ENCODE measurements at regions not wholly inside any gene's neighbourhood (a gene's known extent, or its start where the extent isn't known, plus 50 kb on each side); places are given as distances from the start of the nearest gene placed in this dataset.

DNA sequence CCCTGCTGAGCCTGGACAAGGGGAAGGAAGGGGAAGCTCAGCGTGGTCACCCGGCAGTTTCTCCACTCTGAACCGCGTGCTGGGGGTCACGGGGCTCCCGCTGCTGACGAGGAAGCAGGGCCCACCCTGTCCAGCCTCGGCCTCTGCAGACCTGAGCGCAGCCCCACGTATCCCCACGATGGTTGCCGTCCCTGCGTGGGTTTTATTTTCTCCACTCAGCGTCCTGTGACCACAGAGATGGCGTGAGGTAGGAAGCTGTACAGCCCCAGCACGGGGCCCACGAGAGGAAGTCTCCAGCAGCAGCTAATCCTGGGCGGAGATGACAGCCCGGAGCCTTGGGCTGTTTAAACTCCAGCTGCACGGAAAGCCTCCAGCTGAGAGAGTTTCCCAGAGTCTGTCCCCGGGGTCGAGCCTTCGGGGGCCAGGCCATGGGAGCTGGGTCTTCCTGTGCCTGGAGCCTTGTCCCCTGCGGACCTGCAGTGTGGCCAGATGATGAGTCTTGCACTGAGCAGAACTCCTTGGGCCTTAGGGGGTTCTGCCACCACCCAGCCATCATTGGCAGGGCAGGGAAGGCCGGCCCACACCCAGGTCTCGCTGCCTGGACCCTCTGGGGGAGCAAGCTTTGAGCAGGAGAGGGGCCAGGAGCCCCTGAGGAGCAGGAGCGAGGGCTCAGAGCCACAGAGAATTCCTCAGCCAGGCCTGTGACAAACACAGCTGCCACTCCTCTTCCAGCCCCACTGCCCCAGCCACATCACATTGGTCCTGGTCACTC, 72.8 kb upstream of the FAM20C start:
- POLR2A ChIA-PET = no interaction called here
- DNase-seq (ENCODE audit: low read depth in 1 of 2, low spot score in 1 of 2) (no peak), FAIRE-seq (no peak), ATAC-seq (no peak)
- Histone ChIP-seq H3K27ac (no peak overlapping the region), H3K9me3 (peaks cover 2% of the 10 kb centered on the region; the same call in 1 of the 3 replicates), H3K4me3 (no peak overlapping the region), H3K4me2 (no peak overlapping the region), H3K4me1 (no peaks in the 10 kb centered on the region)
- CTCF ChIA-PET = interaction anchor here (1.4 kb wide), 1 partner anchor 56 kb away, joined by 3 read pairs; no protein-coding TSS in a partner anchor
- 75% methylated on average over 13 of the region's 27 CpGs for WGBS (ENCODE audit: missing lambda C conversion rate)
- TF ChIP-seq KDM5A (IDR thresholded peaks at IDR 0.05) (no peak), RFX5 (IDR thresholded peaks at IDR 0.05) (no peak), KDM1A (IDR thresholded peaks at IDR 0.05; ENCODE audit: low read depth) (no peak), HOXA7 (CRISPR knock-in tag; IDR thresholded peaks at IDR 0.05) (no peak), SMC3 (IDR thresholded peaks at IDR 0.05) (no peak), HOXB13 (CRISPR knock-in tag; IDR thresholded peaks at IDR 0.05; ENCODE audit: low read depth) (no peak), ZNF302 (CRISPR knock-in tag; IDR thresholded peaks at IDR 0.05) (no peak), FOXS1 (CRISPR knock-in tag; IDR thresholded peaks at IDR 0.05) (no peak), TP53 (CRISPR knock-in tag; IDR thresholded peaks at IDR 0.05) (no peak), EHF (CRISPR knock-in tag; IDR thresholded peaks at IDR 0.05) (no peak)

DNA sequence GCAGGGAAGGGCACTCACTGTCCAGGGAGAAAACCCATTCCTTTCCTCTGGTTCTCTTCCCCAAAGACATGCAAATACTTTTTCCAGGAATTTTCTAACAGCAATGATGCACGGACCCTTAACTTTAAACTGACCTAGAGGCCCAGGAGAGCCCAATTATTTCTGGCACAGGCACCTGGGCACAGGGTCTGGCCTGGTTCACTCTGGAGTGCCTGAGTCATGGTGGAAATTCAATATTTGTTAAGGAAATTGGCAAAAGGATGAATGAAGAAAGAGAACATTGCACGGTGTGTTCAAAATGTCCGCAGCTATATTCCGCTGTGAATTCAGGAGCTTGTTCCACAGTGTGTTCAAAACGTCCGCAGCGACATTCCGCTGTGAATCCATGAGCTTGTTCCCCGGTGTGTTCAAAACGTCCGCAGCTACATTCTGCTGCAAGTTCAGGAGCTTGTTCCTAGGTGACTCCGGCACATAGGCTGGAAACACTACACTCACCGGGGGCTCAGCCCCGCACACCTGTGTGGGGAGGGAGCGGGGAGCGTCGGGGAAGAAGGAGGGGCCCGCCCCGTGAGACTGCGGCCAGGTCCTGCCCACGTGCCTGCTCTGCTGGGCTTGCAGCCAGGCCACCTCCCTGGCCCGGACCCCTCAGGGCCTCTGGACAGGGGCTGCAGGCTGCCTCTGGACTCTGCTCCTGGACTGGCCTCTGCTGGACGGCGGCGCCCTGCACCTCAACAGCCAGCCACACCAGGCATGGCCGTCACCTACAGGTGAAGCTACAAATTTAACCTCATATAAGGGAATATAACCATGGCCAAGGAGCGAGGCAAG, 72.0 kb upstream of the FAM20C start:
- no peak for TF ChIP-seq POLR2AphosphoS2 (conservative IDR thresholded peaks at IDR 0.05; ENCODE audit: low read length)
- TF ChIP-seq, protein P1, sequence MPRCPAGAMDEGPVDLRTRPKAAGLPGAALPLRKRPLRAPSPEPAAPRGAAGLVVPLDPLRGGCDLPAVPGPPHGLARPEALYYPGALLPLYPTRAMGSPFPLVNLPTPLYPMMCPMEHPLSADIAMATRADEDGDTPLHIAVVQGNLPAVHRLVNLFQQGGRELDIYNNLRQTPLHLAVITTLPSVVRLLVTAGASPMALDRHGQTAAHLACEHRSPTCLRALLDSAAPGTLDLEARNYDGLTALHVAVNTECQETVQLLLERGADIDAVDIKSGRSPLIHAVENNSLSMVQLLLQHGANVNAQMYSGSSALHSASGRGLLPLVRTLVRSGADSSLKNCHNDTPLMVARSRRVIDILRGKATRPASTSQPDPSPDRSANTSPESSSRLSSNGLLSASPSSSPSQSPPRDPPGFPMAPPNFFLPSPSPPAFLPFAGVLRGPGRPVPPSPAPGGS (IDR thresholded peaks at IDR 0.05) = no peak
- TF ChIP-seq, protein P2, sequence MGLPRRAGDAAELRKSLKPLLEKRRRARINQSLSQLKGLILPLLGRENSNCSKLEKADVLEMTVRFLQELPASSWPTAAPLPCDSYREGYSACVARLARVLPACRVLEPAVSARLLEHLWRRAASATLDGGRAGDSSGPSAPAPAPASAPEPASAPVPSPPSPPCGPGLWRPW (IDR thresholded peaks at IDR 0.05) = no peak
- no peak for TF ChIP-seq FOSB (CRISPR knock-in tag; IDR thresholded peaks at IDR 0.05)
- no peak for TF ChIP-seq HDAC2 (IDR thresholded peaks at IDR 0.05)
- no peak for TF ChIP-seq ZC3H11A (IDR thresholded peaks at IDR 0.05)
- TF ChIP-seq, protein P3, sequence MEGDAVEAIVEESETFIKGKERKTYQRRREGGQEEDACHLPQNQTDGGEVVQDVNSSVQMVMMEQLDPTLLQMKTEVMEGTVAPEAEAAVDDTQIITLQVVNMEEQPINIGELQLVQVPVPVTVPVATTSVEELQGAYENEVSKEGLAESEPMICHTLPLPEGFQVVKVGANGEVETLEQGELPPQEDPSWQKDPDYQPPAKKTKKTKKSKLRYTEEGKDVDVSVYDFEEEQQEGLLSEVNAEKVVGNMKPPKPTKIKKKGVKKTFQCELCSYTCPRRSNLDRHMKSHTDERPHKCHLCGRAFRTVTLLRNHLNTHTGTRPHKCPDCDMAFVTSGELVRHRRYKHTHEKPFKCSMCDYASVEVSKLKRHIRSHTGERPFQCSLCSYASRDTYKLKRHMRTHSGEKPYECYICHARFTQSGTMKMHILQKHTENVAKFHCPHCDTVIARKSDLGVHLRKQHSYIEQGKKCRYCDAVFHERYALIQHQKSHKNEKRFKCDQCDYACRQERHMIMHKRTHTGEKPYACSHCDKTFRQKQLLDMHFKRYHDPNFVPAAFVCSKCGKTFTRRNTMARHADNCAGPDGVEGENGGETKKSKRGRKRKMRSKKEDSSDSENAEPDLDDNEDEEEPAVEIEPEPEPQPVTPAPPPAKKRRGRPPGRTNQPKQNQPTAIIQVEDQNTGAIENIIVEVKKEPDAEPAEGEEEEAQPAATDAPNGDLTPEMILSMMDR (IDR thresholded peaks at IDR 0.05) = no peak
- no peak for TF ChIP-seq EHMT2 (IDR thresholded peaks at IDR 0.05; ENCODE audit: low read depth)
- no peak for TF ChIP-seq RAD21 (conservative IDR thresholded peaks at IDR 0.05 in 1 of 2, IDR thresholded peaks at IDR 0.05 in 1 of 2)
- TF ChIP-seq FOSL2 (IDR thresholded peaks at IDR 0.05) = no peak
- no peak for TF ChIP-seq FOSL2 (CRISPR knock-in tag; IDR thresholded peaks at IDR 0.05)
- TF ChIP-seq CEBPB (IDR thresholded peaks at IDR 0.05) = no peak
- no peak for TF ChIP-seq RARB (CRISPR knock-in tag; IDR thresholded peaks at IDR 0.05)
- TF ChIP-seq, protein P4, sequence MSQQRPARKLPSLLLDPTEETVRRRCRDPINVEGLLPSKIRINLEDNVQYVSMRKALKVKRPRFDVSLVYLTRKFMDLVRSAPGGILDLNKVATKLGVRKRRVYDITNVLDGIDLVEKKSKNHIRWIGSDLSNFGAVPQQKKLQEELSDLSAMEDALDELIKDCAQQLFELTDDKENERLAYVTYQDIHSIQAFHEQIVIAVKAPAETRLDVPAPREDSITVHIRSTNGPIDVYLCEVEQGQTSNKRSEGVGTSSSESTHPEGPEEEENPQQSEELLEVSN (IDR thresholded peaks at IDR 0.05; ENCODE audit: borderline replicate concordance, low read depth) = no peak
- TF ChIP-seq, protein P5, sequence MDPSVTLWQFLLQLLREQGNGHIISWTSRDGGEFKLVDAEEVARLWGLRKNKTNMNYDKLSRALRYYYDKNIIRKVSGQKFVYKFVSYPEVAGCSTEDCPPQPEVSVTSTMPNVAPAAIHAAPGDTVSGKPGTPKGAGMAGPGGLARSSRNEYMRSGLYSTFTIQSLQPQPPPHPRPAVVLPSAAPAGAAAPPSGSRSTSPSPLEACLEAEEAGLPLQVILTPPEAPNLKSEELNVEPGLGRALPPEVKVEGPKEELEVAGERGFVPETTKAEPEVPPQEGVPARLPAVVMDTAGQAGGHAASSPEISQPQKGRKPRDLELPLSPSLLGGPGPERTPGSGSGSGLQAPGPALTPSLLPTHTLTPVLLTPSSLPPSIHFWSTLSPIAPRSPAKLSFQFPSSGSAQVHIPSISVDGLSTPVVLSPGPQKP (IDR thresholded peaks at IDR 0.05; ENCODE audit: low read depth, low read length) = no peak
- no peak for TF ChIP-seq KDM5A (IDR thresholded peaks at IDR 0.05)
- TF ChIP-seq, protein P6, sequence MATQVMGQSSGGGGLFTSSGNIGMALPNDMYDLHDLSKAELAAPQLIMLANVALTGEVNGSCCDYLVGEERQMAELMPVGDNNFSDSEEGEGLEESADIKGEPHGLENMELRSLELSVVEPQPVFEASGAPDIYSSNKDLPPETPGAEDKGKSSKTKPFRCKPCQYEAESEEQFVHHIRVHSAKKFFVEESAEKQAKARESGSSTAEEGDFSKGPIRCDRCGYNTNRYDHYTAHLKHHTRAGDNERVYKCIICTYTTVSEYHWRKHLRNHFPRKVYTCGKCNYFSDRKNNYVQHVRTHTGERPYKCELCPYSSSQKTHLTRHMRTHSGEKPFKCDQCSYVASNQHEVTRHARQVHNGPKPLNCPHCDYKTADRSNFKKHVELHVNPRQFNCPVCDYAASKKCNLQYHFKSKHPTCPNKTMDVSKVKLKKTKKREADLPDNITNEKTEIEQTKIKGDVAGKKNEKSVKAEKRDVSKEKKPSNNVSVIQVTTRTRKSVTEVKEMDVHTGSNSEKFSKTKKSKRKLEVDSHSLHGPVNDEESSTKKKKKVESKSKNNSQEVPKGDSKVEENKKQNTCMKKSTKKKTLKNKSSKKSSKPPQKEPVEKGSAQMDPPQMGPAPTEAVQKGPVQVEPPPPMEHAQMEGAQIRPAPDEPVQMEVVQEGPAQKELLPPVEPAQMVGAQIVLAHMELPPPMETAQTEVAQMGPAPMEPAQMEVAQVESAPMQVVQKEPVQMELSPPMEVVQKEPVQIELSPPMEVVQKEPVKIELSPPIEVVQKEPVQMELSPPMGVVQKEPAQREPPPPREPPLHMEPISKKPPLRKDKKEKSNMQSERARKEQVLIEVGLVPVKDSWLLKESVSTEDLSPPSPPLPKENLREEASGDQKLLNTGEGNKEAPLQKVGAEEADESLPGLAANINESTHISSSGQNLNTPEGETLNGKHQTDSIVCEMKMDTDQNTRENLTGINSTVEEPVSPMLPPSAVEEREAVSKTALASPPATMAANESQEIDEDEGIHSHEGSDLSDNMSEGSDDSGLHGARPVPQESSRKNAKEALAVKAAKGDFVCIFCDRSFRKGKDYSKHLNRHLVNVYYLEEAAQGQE (IDR thresholded peaks at IDR 0.05) = no peak
- no peak for TF ChIP-seq PHF8 (IDR thresholded peaks at IDR 0.05; ENCODE audit: borderline replicate concordance, low read depth)
- DNase-seq (ENCODE audit: low read depth in 1 of 2, low spot score in 1 of 2) (no peak), FAIRE-seq (no peak), ATAC-seq (no peak)
- 82% methylated on average over 24 of the region's 27 CpGs for WGBS (ENCODE audit: missing lambda C conversion rate)
- H3K4me3 ChIP-seq = no peak overlapping the region
- H3K4me2 ChIP-seq = no peak overlapping the region
- ChIA-PET POLR2A (no interaction called here), CTCF (interaction anchor here (1.0 to 1.4 kb wide), 2 partner anchors 38 to 57 kb away, joined by 3 to 4 read pairs; no protein-coding TSS in a partner anchor)
- H3K9me3 ChIP-seq = no peaks in the 10 kb centered on the region
- no peak overlapping the region for H3K27ac ChIP-seq
- H3K4me1 ChIP-seq = no peaks in the 10 kb centered on the region
